ENCODE measurements at regions not wholly inside any gene's neighbourhood (a gene's known extent, or its start where the extent isn't known, plus 50 kb on each side); places are given as distances from the start of the nearest gene placed in this dataset.
"Not testable (repeated sequence)": the region's sequence is repeated elsewhere in the genome, so short reads cannot be mapped to it uniquely, and the experiment has no call there.

GRCh38 chr3:185306286-185306685 is 52.4 kb upstream of the EHHADH start:
- H3K79me2 ChIP-seq (ENCODE audit: insufficient read depth, low read depth); H3K27me3 ChIP-seq (ENCODE audit: insufficient read depth, low read depth); H4K20me1 ChIP-seq (ENCODE audit: insufficient read depth); H3K27ac ChIP-seq; H3K4me2 ChIP-seq; H3K36me3 ChIP-seq (ENCODE audit: insufficient read depth); H3K9ac ChIP-seq; H2AFZ ChIP-seq (ENCODE audit: low read depth); H3K4me1 ChIP-seq (ENCODE audit: low read depth, poor library complexity, severe bottlenecking); H3K4me3 ChIP-seq (IDR thresholded peaks at IDR 0.05; ENCODE audit: insufficient read depth, low read depth, low read length): not testable (repeated sequence)

GRCh38 chr3:185306847-185307246 is 53.0 kb upstream of the EHHADH start:
- TF ChIP-seq CTCF (conservative IDR thresholded peaks at IDR 0.05; ENCODE audit: low read depth, low read length), result no peak
- no peaks in the 10 kb centered on the region for H3K36me3 ChIP-seq (ENCODE audit: insufficient read depth)

GRCh38 chr3:185308126-185308754 is 54.4 kb upstream of the EHHADH start:
- peaks cover 6% of the 10 kb centered on the region for H3K4me1 ChIP-seq (ENCODE audit: low read depth, poor library complexity, severe bottlenecking)
- H4K20me1 ChIP-seq (ENCODE audit: insufficient read depth), result no peaks in the 10 kb centered on the region
- no peaks in the 10 kb centered on the region for H3K79me2 ChIP-seq (ENCODE audit: insufficient read depth, low read depth)
- H3K27ac ChIP-seq, result no peak overlapping the region
- H3K9ac ChIP-seq, result no peak overlapping the region
- peak; percentile 90 for TF ChIP-seq CTCF (conservative IDR thresholded peaks at IDR 0.05; ENCODE audit: low read depth, low read length)
- H3K4me2 ChIP-seq, result no peak overlapping the region
- H3K27me3 ChIP-seq (ENCODE audit: insufficient read depth, low read depth), result no peaks in the 10 kb centered on the region
- H3K4me3 ChIP-seq (IDR thresholded peaks at IDR 0.05; ENCODE audit: insufficient read depth, low read depth, low read length), result no peak overlapping the region
- no peak overlapping the region for H2AFZ ChIP-seq (ENCODE audit: low read depth)
- H3K36me3 ChIP-seq (ENCODE audit: insufficient read depth), result no peaks in the 10 kb centered on the region

More at GRCh38 chr3:185306847-185307246, 53.0 kb upstream of the EHHADH start:
- Histone ChIP-seq H4K20me1 (ENCODE audit: insufficient read depth) (no peaks in the 10 kb centered on the region), H3K27me3 (ENCODE audit: insufficient read depth, low read depth) (no peaks in the 10 kb centered on the region), H3K79me2 (ENCODE audit: insufficient read depth, low read depth) (no peaks in the 10 kb centered on the region), H3K9ac (no peak overlapping the region), H2AFZ (ENCODE audit: low read depth) (no peak overlapping the region), H3K4me1 (ENCODE audit: low read depth, poor library complexity, severe bottlenecking) (peaks cover 6% of the 10 kb centered on the region), H3K4me3 (IDR thresholded peaks at IDR 0.05; ENCODE audit: insufficient read depth, low read depth, low read length) (no peak overlapping the region), H3K4me2 (no peak overlapping the region), H3K27ac (no peak overlapping the region)

GRCh38 chr3:185309302-185309701 is 53.6 kb upstream of the MAP3K13 start:
- H2AFZ ChIP-seq (ENCODE audit: low read depth), result no peak overlapping the region
- H3K4me3 ChIP-seq (IDR thresholded peaks at IDR 0.05; ENCODE audit: insufficient read depth, low read depth, low read length), result no peak overlapping the region
- H4K20me1 ChIP-seq (ENCODE audit: insufficient read depth), result no peaks in the 10 kb centered on the region
- TF ChIP-seq CTCF (conservative IDR thresholded peaks at IDR 0.05; ENCODE audit: low read depth, low read length), result no peak
- H3K4me1 ChIP-seq (ENCODE audit: low read depth, poor library complexity, severe bottlenecking), result peaks cover 6% of the 10 kb centered on the region
- H3K27me3 ChIP-seq (ENCODE audit: insufficient read depth, low read depth), result no peaks in the 10 kb centered on the region
- H3K36me3 ChIP-seq (ENCODE audit: insufficient read depth), result no peaks in the 10 kb centered on the region
- H3K9ac ChIP-seq, result no peak overlapping the region
- no peak overlapping the region for H3K27ac ChIP-seq
- no peaks in the 10 kb centered on the region for H3K79me2 ChIP-seq (ENCODE audit: insufficient read depth, low read depth)
- no peak overlapping the region for H3K4me2 ChIP-seq

GRCh38 chr3:185309795-185310194 is 53.1 kb upstream of the MAP3K13 start:
- Histone ChIP-seq H3K79me2 (ENCODE audit: insufficient read depth, low read depth) (no peaks in the 10 kb centered on the region), H3K27ac (no peak overlapping the region), H3K36me3 (ENCODE audit: insufficient read depth) (no peaks in the 10 kb centered on the region), H3K4me1 (ENCODE audit: low read depth, poor library complexity, severe bottlenecking) (peaks cover 6% of the 10 kb centered on the region), H2AFZ (ENCODE audit: low read depth) (no peak overlapping the region), H3K27me3 (ENCODE audit: insufficient read depth, low read depth) (no peaks in the 10 kb centered on the region), H3K4me2 (no peak overlapping the region), H3K4me3 (IDR thresholded peaks at IDR 0.05; ENCODE audit: insufficient read depth, low read depth, low read length) (no peak overlapping the region), H4K20me1 (ENCODE audit: insufficient read depth) (no peaks in the 10 kb centered on the region), H3K9ac (no peak overlapping the region)
- no peak for TF ChIP-seq CTCF (conservative IDR thresholded peaks at IDR 0.05; ENCODE audit: low read depth, low read length)

Measured in KMS-11 (cell line).